Activated naive CD8-positive, alpha-beta T cell treated with anti-CD3 and anti-CD28 coated beads, Interleukin-2, amount 50 U/mL, for 24 hours (primary cell): ENCODE measurements at regions not wholly inside any gene's neighbourhood (a gene's known extent, or its start where the extent isn't known, plus 50 kb on each side); places are given as distances from the start of the nearest gene placed in this dataset.

Experiments
- ATAC-seq: fragments of 150-1000 bp; cut with Tn5 transposase; one replicate; pipeline ENCODE4 v1.10.0; 2021
- DNase-seq: peaks from one replicate; pipeline ENCODE4 v3.0.0; 2021
- H3K27ac Mint-ChIP-seq: one replicate; pipeline ENCODE4 v1.8.0; 2021; ENCODE audit warnings: mild to moderate bottlenecking, mixed read lengths
- H3K27me3 Mint-ChIP-seq: one replicate; pipeline ENCODE4 v1.8.0; 2021; ENCODE audit warnings: mixed read lengths
- H3K36me3 Mint-ChIP-seq: one replicate; pipeline ENCODE4 v1.8.0; 2021; ENCODE audit warnings: low read depth, mixed read lengths
- H3K4me1 Mint-ChIP-seq: one replicate; pipeline ENCODE4 v1.8.0; 2021; ENCODE audit warnings: mixed read lengths
- H3K4me3 Mint-ChIP-seq: one replicate; pipeline ENCODE4 v1.8.0; 2021; ENCODE audit warnings: mild to moderate bottlenecking, moderate library complexity, mixed read lengths
- H3K9me3 Mint-ChIP-seq: one replicate; pipeline ENCODE4 v1.8.0; 2021; ENCODE audit warnings: mixed read lengths

- Mint-ChIP-seq H3K27me3 (no peaks in the 10 kb centered on the region), H3K4me1 (no peaks in the 10 kb centered on the region), H3K9me3 (no peaks in the 10 kb centered on the region), H3K36me3 (no peaks in the 10 kb centered on the region), H3K27ac (no peak overlapping the region), H3K4me3 (no peak overlapping the region)
- DNase-seq (no peak), ATAC-seq (no peak)
Measured at GRCh38 chr20:40843251-40843650, 154.2 kb upstream of the MAFB start.

GRCh38 chr20:40844332-40844731 is 155.3 kb upstream of the MAFB start:
- H3K36me3 Mint-ChIP-seq, result no peaks in the 10 kb centered on the region
- no peaks in the 10 kb centered on the region for H3K9me3 Mint-ChIP-seq
- H3K27ac Mint-ChIP-seq, result no peak overlapping the region
- DNase-seq (no peak), ATAC-seq (no peak)
- no peaks in the 10 kb centered on the region for H3K27me3 Mint-ChIP-seq
- no peak overlapping the region for H3K4me3 Mint-ChIP-seq
- no peaks in the 10 kb centered on the region for H3K4me1 Mint-ChIP-seq

- no peaks in the 10 kb centered on the region for H3K9me3 Mint-ChIP-seq
- DNase-seq, result no peak
- H3K27ac Mint-ChIP-seq, result no peak overlapping the region
- no peaks in the 10 kb centered on the region for H3K4me1 Mint-ChIP-seq
- no peak overlapping the region for H3K4me3 Mint-ChIP-seq
- no peaks in the 10 kb centered on the region for H3K36me3 Mint-ChIP-seq
- no peaks in the 10 kb centered on the region for H3K27me3 Mint-ChIP-seq
- ATAC-seq, result no peak
Measured at GRCh38 chr20:40848096-40848495, 159.1 kb upstream of the MAFB start.

- no peaks in the 10 kb centered on the region for H3K27me3 Mint-ChIP-seq
Measured at GRCh38 chr20:40848526-40848925, 159.5 kb upstream of the MAFB start.

GRCh38 chr20:40849456-40849855 is 160.4 kb upstream of the MAFB start:
- no peak overlapping the region for H3K27ac Mint-ChIP-seq

More at GRCh38 chr20:40848526-40848925, 159.5 kb upstream of the MAFB start:
- Mint-ChIP-seq H3K4me3 (no peak overlapping the region), H3K36me3 (no peaks in the 10 kb centered on the region), H3K9me3 (no peaks in the 10 kb centered on the region), H3K4me1 (no peaks in the 10 kb centered on the region), H3K27ac (no peak overlapping the region)
- no peak for ATAC-seq
- DNase-seq, result no peak

GRCh38 chr20:40851051-40851450 is 162.0 kb upstream of the MAFB start:
- H3K9me3 Mint-ChIP-seq, result no peaks in the 10 kb centered on the region
- no peaks in the 10 kb centered on the region for H3K27me3 Mint-ChIP-seq
- DNase-seq (no peak), ATAC-seq (no peak)
- no peaks in the 10 kb centered on the region for H3K36me3 Mint-ChIP-seq
- no peaks in the 10 kb centered on the region for H3K4me1 Mint-ChIP-seq
- H3K27ac Mint-ChIP-seq, result no peak overlapping the region
- H3K4me3 Mint-ChIP-seq, result no peak overlapping the region

More at GRCh38 chr20:40849456-40849855, 160.4 kb upstream of the MAFB start:
- DNase-seq, result no peak
- no peak for ATAC-seq
- no peaks in the 10 kb centered on the region for H3K36me3 Mint-ChIP-seq
- no peaks in the 10 kb centered on the region for H3K4me1 Mint-ChIP-seq
- no peaks in the 10 kb centered on the region for H3K27me3 Mint-ChIP-seq
- H3K4me3 Mint-ChIP-seq, result no peak overlapping the region
- no peaks in the 10 kb centered on the region for H3K9me3 Mint-ChIP-seq

- no peaks in the 10 kb centered on the region for H3K27me3 Mint-ChIP-seq
- no peak overlapping the region for H3K4me3 Mint-ChIP-seq
- ATAC-seq (no peak), DNase-seq (no peak)
- no peaks in the 10 kb centered on the region for H3K36me3 Mint-ChIP-seq
- no peaks in the 10 kb centered on the region for H3K9me3 Mint-ChIP-seq
- H3K4me1 Mint-ChIP-seq, result no peaks in the 10 kb centered on the region
- H3K27ac Mint-ChIP-seq, result no peak overlapping the region
Measured at GRCh38 chr20:40855269-40855668, 166.2 kb upstream of the MAFB start.

- H3K4me1 Mint-ChIP-seq, result no peaks in the 10 kb centered on the region
- no peak for ATAC-seq
- no peak overlapping the region for H3K4me3 Mint-ChIP-seq
- no peak overlapping the region for H3K27ac Mint-ChIP-seq
- DNase-seq, result no peak
- H3K9me3 Mint-ChIP-seq, result no peaks in the 10 kb centered on the region
- H3K27me3 Mint-ChIP-seq, result no peaks in the 10 kb centered on the region
- no peaks in the 10 kb centered on the region for H3K36me3 Mint-ChIP-seq
Measured at GRCh38 chr20:40856653-40857052, 167.6 kb upstream of the MAFB start.

GRCh38 chr20:40860487-40860902 is 168.1 kb upstream of the TOP1 start:
- no peak overlapping the region for H3K4me3 Mint-ChIP-seq
- no peak overlapping the region for H3K27ac Mint-ChIP-seq
- no peaks in the 10 kb centered on the region for H3K27me3 Mint-ChIP-seq
- ATAC-seq (no peak), DNase-seq (no peak)
- H3K4me1 Mint-ChIP-seq, result no peaks in the 10 kb centered on the region
- H3K9me3 Mint-ChIP-seq, result no peaks in the 10 kb centered on the region
- H3K36me3 Mint-ChIP-seq, result no peaks in the 10 kb centered on the region

- H3K9me3 Mint-ChIP-seq, result no peaks in the 10 kb centered on the region
- no peaks in the 10 kb centered on the region for H3K4me1 Mint-ChIP-seq
- no peak for DNase-seq
- no peaks in the 10 kb centered on the region for H3K36me3 Mint-ChIP-seq
- H3K27ac Mint-ChIP-seq, result no peak overlapping the region
- H3K4me3 Mint-ChIP-seq, result no peak overlapping the region
- ATAC-seq, result no peak
- H3K27me3 Mint-ChIP-seq, result no peaks in the 10 kb centered on the region
Measured at GRCh38 chr20:40861427-40862008, 167.1 kb upstream of the TOP1 start.

GRCh38 chr20:40863355-40863919 is 165.2 kb upstream of the TOP1 start:
- ATAC-seq (no peak), DNase-seq (no peak)
- Mint-ChIP-seq H3K4me3 (no peak overlapping the region), H3K27me3 (no peaks in the 10 kb centered on the region), H3K36me3 (no peaks in the 10 kb centered on the region), H3K4me1 (no peaks in the 10 kb centered on the region), H3K9me3 (no peaks in the 10 kb centered on the region), H3K27ac (no peak overlapping the region)

GRCh38 chr20:40864470-40864869 is 164.2 kb upstream of the TOP1 start:
- no peaks in the 10 kb centered on the region for H3K9me3 Mint-ChIP-seq
- ATAC-seq (no peak), DNase-seq (no peak)
- H3K36me3 Mint-ChIP-seq, result no peaks in the 10 kb centered on the region
- no peak overlapping the region for H3K27ac Mint-ChIP-seq
- H3K4me3 Mint-ChIP-seq, result no peak overlapping the region
- no peaks in the 10 kb centered on the region for H3K4me1 Mint-ChIP-seq
- H3K27me3 Mint-ChIP-seq, result no peaks in the 10 kb centered on the region

- H3K4me1 Mint-ChIP-seq, result no peaks in the 10 kb centered on the region
- no peak for ATAC-seq
- DNase-seq, result no peak
- H3K27ac Mint-ChIP-seq, result no peak overlapping the region
- no peak overlapping the region for H3K4me3 Mint-ChIP-seq
- H3K27me3 Mint-ChIP-seq, result no peaks in the 10 kb centered on the region
- no peaks in the 10 kb centered on the region for H3K9me3 Mint-ChIP-seq
- H3K36me3 Mint-ChIP-seq, result no peaks in the 10 kb centered on the region
Measured at GRCh38 chr20:40865095-40865494, 163.5 kb upstream of the TOP1 start.

GRCh38 chr20:40866056-40866455 is 162.6 kb upstream of the TOP1 start:
- H3K9me3 Mint-ChIP-seq, result no peaks in the 10 kb centered on the region
- no peaks in the 10 kb centered on the region for H3K27me3 Mint-ChIP-seq
- no peak overlapping the region for H3K27ac Mint-ChIP-seq
- H3K36me3 Mint-ChIP-seq, result no peaks in the 10 kb centered on the region
- no peak overlapping the region for H3K4me3 Mint-ChIP-seq
- DNase-seq, result no peak
- ATAC-seq, result no peak
- no peaks in the 10 kb centered on the region for H3K4me1 Mint-ChIP-seq

GRCh38 chr20:40868551-40869217 is 159.9 kb upstream of the TOP1 start:
- no peak for DNase-seq
- Mint-ChIP-seq H3K27ac (no peak overlapping the region), H3K27me3 (no peaks in the 10 kb centered on the region), H3K4me3 (no peak overlapping the region), H3K4me1 (no peaks in the 10 kb centered on the region), H3K9me3 (no peaks in the 10 kb centered on the region), H3K36me3 (no peaks in the 10 kb centered on the region)
- ATAC-seq, result no peak
